WTC11 (cell line): ENCODE measurements at regions not wholly inside any gene's neighbourhood (a gene's known extent, or its start where the extent isn't known, plus 50 kb on each side); places are given as distances from the start of the nearest gene placed in this dataset.

Experiments used
- ATAC-seq: fragments of 200-7000 bp; cut with Tn5 transposase; 2 replicates; pipeline ENCODE4 v1.10.0; 2021; ENCODE audit warnings: mild to moderate bottlenecking, moderate library complexity
- CTCF ChIA-PET: fragments of 300-600 bp; sonication (Branson Sonifier 250); formaldehyde crosslinking; loops from one replicate; lab custom pipeline; 2021; ENCODE audit warnings: antibody characterized with exemption; lab: Charles Lee
- POLR2A ChIA-PET: fragments of 350-600 bp; sonication (Branson Sonifier 250); formaldehyde crosslinking; loops from one replicate; lab custom pipeline; 2021; ENCODE audit warnings: antibody characterized with exemption; lab: Charles Lee
- DNase-seq: peaks from one replicate; pipeline ENCODE4 v3.0.0; 2021; ENCODE audit warnings: low spot score
- H3K27ac Mint-ChIP-seq: 2 replicates; pipeline ENCODE4 v1.8.0; 2021; ENCODE audit warnings: mixed read lengths
- H3K27me3 Mint-ChIP-seq: 2 replicates; pipeline ENCODE4 v1.8.0; 2021; ENCODE audit warnings: low read depth, mild to moderate bottlenecking, moderate library complexity, mixed read lengths
- H3K36me3 Mint-ChIP-seq: 2 replicates; pipeline ENCODE4 v1.8.0; 2021; ENCODE audit warnings: mixed read lengths
- H3K4me1 Mint-ChIP-seq: 2 replicates; pipeline ENCODE4 v1.8.0; 2022; ENCODE audit warnings: mixed read lengths
- H3K4me3 Mint-ChIP-seq: 2 replicates; pipeline ENCODE4 v1.8.0; 2021; ENCODE audit warnings: mild to moderate bottlenecking, moderate library complexity, mixed read lengths
- H3K9me3 Mint-ChIP-seq: 2 replicates; pipeline ENCODE4 v1.8.0; 2021; ENCODE audit warnings: mixed read lengths
- AFF4 ChIP-seq: sonication (generic); formaldehyde crosslinking; IDR thresholded peaks from 2 replicates; pipeline ENCODE4 v1.8.1; 2023; ENCODE audit warnings: mild to moderate bottlenecking, missing genetic modification reagents, borderline replicate concordance
- CBFB ChIP-seq: sonication (generic); formaldehyde crosslinking; IDR thresholded peaks from 2 replicates; pipeline ENCODE4 v1.8.1; 2022; ENCODE audit warnings: mild to moderate bottlenecking, low read depth, missing genetic modification reagents
- ERG ChIP-seq: fragments of 250-450 bp; sonication (Bioruptor Pico); IDR thresholded peaks from 2 replicates; pipeline ENCODE4 v1.8.0; 2021; ENCODE audit warnings: mild to moderate bottlenecking
- ESRRA ChIP-seq: sonication (generic); formaldehyde crosslinking; IDR thresholded peaks from 2 replicates; pipeline ENCODE4 v1.8.1; 2022; ENCODE audit warnings: mild to moderate bottlenecking, missing genetic modification reagents, borderline replicate concordance
- FOXJ3 ChIP-seq: sonication (generic); formaldehyde crosslinking; IDR thresholded peaks from 2 replicates; pipeline ENCODE4 v1.9.0; 2021; ENCODE audit warnings: missing genetic modification reagents, mild to moderate bottlenecking, borderline replicate concordance
- GABPB1 ChIP-seq: sonication (generic); formaldehyde crosslinking; IDR thresholded peaks from 2 replicates; pipeline ENCODE4 v1.8.1; 2023; ENCODE audit warnings: mild to moderate bottlenecking, missing genetic modification reagents
- JUN ChIP-seq: sonication (generic); formaldehyde crosslinking; IDR thresholded peaks from 2 replicates; pipeline ENCODE4 v1.8.0; 2023; ENCODE audit warnings: mild to moderate bottlenecking, missing genetic modification reagents
- MAX ChIP-seq: sonication (generic); formaldehyde crosslinking; IDR thresholded peaks from 2 replicates; pipeline ENCODE4 v1.8.0; 2022; ENCODE audit warnings: mild to moderate bottlenecking, missing genetic modification reagents
- OVOL2 ChIP-seq: fragments of 250-450 bp; sonication (Bioruptor Pico); IDR thresholded peaks from 2 replicates; pipeline ENCODE4 v1.9.0; 2021; ENCODE audit warnings: mild to moderate bottlenecking, borderline replicate concordance
- RORB ChIP-seq: fragments of 250-450 bp; sonication (Bioruptor Pico); IDR thresholded peaks from 2 replicates; pipeline ENCODE4 v1.9.0; 2021; ENCODE audit warnings: mild to moderate bottlenecking
- SMAD4 ChIP-seq: sonication (generic); formaldehyde crosslinking; IDR thresholded peaks from 2 replicates; pipeline ENCODE4 v1.8.0; 2022; ENCODE audit warnings: mild to moderate bottlenecking, missing genetic modification reagents
- ZNF317 ChIP-seq: sonication (generic); formaldehyde crosslinking; IDR thresholded peaks from 2 replicates; pipeline ENCODE4 v1.8.1; 2023; ENCODE audit warnings: low read depth, mild to moderate bottlenecking, moderate library complexity, missing genetic modification reagents, borderline replicate concordance
- TF ChIP-seq, protein P1 (sequence below): sonication (generic); formaldehyde crosslinking; IDR thresholded peaks from 2 replicates; pipeline ENCODE4 v1.8.1; 2023; ENCODE audit warnings: mild to moderate bottlenecking, missing genetic modification reagents, moderate library complexity
- TF ChIP-seq, protein P2 (sequence below): sonication (generic); formaldehyde crosslinking; IDR thresholded peaks from 2 replicates; pipeline ENCODE4 v1.8.1; 2022; ENCODE audit warnings: low read depth, mild to moderate bottlenecking, moderate library complexity, missing genetic modification reagents, borderline replicate concordance
- TF ChIP-seq, protein P3 (sequence below): fragments of 250-450 bp; sonication (Bioruptor Pico); IDR thresholded peaks from 2 replicates; pipeline ENCODE4 v1.9.0; 2021; ENCODE audit warnings: mild to moderate bottlenecking
- TF ChIP-seq, protein P4 (sequence below): sonication (generic); formaldehyde crosslinking; IDR thresholded peaks from 2 replicates; pipeline ENCODE4 v1.8.0; 2022; ENCODE audit warnings: missing genetic modification reagents

GRCh38 chr2:42914314-42914713 lies 121.9 kb upstream of the HAAO start:
- H3K9me3 Mint-ChIP-seq: no peaks in the 10 kb centered on the region
- TF ChIP-seq RORB (CRISPR knock-in tag) (no peak), GABPB1 (CRISPR knock-in tag) (no peak), CBFB (CRISPR knock-in tag) (no peak), FOXJ3 (CRISPR knock-in tag) (no peak), ESRRA (CRISPR knock-in tag) (no peak), AFF4 (CRISPR knock-in tag) (no peak), MAX (CRISPR knock-in tag) (no peak), JUN (no peak), OVOL2 (no peak), ERG (CRISPR knock-in tag) (no peak), SMAD4 (no peak), ZNF317 (no peak)
- TF ChIP-seq, protein P1, sequence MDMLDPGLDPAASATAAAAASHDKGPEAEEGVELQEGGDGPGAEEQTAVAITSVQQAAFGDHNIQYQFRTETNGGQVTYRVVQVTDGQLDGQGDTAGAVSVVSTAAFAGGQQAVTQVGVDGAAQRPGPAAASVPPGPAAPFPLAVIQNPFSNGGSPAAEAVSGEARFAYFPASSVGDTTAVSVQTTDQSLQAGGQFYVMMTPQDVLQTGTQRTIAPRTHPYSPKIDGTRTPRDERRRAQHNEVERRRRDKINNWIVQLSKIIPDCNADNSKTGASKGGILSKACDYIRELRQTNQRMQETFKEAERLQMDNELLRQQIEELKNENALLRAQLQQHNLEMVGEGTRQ (CRISPR knock-in tag): no peak
- TF ChIP-seq, protein P2, sequence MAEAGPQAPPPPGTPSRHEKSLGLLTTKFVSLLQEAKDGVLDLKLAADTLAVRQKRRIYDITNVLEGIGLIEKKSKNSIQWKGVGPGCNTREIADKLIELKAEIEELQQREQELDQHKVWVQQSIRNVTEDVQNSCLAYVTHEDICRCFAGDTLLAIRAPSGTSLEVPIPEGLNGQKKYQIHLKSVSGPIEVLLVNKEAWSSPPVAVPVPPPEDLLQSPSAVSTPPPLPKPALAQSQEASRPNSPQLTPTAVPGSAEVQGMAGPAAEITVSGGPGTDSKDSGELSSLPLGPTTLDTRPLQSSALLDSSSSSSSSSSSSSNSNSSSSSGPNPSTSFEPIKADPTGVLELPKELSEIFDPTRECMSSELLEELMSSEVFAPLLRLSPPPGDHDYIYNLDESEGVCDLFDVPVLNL (CRISPR knock-in tag): no peak
- TF ChIP-seq, protein P3, sequence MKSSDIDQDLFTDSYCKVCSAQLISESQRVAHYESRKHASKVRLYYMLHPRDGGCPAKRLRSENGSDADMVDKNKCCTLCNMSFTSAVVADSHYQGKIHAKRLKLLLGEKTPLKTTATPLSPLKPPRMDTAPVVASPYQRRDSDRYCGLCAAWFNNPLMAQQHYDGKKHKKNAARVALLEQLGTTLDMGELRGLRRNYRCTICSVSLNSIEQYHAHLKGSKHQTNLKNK (CRISPR knock-in tag): no peak
- TF ChIP-seq, protein P4, sequence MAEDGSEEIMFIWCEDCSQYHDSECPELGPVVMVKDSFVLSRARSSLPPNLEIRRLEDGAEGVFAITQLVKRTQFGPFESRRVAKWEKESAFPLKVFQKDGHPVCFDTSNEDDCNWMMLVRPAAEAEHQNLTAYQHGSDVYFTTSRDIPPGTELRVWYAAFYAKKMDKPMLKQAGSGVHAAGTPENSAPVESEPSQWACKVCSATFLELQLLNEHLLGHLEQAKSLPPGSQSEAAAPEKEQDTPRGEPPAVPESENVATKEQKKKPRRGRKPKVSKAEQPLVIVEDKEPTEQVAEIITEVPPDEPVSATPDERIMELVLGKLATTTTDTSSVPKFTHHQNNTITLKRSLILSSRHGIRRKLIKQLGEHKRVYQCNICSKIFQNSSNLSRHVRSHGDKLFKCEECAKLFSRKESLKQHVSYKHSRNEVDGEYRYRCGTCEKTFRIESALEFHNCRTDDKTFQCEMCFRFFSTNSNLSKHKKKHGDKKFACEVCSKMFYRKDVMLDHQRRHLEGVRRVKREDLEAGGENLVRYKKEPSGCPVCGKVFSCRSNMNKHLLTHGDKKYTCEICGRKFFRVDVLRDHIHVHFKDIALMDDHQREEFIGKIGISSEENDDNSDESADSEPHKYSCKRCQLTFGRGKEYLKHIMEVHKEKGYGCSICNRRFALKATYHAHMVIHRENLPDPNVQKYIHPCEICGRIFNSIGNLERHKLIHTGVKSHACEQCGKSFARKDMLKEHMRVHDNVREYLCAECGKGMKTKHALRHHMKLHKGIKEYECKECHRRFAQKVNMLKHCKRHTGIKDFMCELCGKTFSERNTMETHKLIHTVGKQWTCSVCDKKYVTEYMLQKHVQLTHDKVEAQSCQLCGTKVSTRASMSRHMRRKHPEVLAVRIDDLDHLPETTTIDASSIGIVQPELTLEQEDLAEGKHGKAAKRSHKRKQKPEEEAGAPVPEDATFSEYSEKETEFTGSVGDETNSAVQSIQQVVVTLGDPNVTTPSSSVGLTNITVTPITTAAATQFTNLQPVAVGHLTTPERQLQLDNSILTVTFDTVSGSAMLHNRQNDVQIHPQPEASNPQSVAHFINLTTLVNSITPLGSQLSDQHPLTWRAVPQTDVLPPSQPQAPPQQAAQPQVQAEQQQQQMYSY (CRISPR knock-in tag): no peak
- H3K27me3 Mint-ChIP-seq: peaks cover 3% of the 10 kb centered on the region; the same call in 1 of the 2 replicates
- no peak overlapping the region for H3K4me3 Mint-ChIP-seq
- POLR2A ChIA-PET: interaction anchor here (0.7 kb wide), 1 partner anchor 104 kb away, joined by 3 read pairs; no protein-coding TSS in a partner anchor
- H3K4me1 Mint-ChIP-seq: no peaks in the 10 kb centered on the region
- H3K27ac Mint-ChIP-seq: no peak overlapping the region
- ATAC-seq (no peak), DNase-seq (no peak)
- no peaks in the 10 kb centered on the region for H3K36me3 Mint-ChIP-seq
- CTCF ChIA-PET: no interaction called here
